ENCODE measurements at regions not wholly inside any gene's neighbourhood (a gene's known extent, or its start where the extent isn't known, plus 50 kb on each side); places are given as distances from the start of the nearest gene placed in this dataset.
A peak's percentile ranks its signal among the peaks of the same experiment; 100 is the strongest.

DNA sequence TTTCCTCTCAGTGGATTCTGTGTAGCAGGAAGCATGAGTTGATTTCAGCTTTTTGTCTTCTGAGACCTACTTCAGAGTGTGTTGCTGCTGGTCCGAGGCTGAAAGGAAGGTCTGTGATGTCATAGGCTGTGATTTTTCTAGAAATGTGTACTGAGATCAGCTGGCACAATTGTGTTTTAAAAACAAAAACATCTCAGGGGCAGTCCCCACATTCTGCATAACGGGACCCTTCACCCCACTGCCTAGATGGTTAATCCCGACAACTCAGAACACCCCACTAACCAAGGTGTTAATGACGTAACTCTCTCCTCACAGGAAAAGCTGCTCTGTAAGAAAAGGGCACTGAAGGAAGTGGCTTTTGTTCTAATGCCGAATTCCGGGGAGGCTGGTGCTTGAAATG lies 59.8 kb upstream of the PPP2R5A start:
- DNase-seq (ENCODE audit: low read depth) = no peak

DNA sequence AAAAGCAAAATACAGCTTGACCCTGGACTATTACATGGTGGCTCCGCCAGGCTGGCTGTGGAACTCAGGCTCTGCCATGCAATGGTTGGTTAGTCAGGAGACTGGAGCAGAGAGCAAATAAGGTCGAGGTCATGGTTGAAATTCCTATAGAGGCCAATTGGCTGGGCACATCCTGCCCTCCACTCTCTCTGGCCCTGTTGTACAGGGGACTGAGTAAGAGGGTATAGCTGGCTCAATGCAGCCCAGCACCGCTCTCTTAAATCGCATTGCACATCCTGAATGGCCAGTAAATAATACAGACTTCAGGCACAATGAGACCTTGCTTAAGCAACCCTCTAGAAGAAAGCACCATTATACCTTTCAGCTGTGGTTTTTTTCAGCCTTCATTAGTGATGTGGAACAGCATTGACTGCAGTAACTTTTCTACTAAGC lies 59.3 kb upstream of the PPP2R5A start:
- no peak for DNase-seq (ENCODE audit: low read depth)

DNA sequence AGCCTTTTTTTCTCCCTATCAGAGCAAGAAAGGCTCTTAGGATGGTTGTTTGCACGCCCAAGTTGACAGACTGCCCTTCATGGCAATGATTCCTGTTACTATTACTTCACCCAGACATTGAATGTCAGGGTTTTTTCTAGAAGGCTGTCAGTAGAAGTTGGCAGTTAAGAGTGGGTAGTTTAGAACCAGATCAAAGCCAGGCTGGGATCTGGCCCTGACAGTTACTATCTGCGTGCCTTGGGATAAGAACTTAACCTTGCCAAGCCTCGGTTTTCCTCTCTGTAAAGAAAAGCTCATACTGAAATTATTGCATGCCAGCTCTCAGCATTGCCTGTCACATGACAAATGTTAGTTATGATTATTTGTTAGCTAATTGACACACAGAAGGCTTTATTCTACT lies 58.7 kb upstream of the PPP2R5A start:
- DNase-seq (ENCODE audit: low read depth) = no peak

DNA sequence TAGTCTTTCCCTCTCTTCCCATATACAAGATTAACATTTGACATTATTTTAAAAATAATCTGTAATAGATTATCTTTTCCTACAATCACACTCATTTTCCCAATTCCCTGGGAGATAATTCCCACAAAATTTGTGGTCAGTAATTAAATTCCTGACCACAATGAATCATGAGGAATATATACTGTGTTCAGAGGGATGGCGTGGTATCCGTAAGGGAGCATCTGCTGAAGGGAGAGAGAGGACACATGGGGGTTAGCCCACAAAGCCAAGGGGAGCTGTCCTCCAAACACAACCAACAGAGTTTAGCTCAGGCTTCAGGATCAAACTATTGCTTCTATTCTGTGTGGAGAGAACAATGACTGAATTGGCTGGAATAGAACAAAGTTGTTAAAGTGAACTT lies 57.1 kb upstream of the PPP2R5A start:
- peak; percentile 12 for DNase-seq (ENCODE audit: low read depth)

DNA sequence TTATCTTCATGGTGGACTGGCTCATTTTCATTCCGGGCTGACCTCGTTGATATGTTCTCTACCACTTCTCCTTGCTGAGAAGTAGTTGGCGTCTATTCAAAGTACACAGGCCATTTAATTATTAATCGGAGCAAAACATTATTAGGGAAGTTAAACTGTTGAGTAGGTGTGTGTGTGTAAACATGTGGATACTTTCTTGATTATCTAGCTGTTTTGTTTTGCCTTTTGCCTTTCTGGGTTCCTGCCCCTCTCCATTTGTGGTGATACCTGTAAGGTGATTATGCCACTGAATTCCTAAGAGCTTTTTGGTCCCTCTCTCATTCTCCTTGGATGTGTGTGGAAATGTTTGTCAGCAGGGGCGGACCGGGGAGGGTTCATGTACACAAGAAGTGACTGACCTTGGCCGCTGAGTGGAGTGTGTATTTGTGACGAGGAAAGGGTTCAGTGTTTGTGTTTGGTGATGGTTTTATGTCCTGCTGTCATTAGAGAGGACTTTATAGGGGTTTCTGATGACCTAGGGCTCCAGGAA lies 56.6 kb upstream of the PPP2R5A start:
- DNase-seq (ENCODE audit: low read depth) = no peak

DNA sequence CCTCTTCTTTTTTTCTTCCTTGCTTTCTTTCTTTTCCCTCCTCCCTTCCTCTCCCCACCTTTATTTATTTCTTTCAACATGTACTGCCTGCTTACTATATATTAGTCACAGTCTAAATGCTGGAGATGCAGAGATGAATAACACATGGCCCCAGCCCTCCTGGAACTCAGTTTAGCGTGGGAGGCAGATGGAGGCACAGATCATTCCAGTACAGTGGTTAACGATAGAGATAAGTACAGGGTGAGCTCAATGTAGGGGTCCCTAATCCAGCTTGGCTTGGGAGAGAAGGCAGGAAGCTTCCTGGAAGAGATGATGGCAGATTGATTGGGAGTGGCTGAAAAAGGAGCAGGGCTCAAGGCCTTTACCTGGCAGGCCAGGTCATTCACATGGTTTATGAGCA lies 55.6 kb upstream of the PPP2R5A start:
- DNase-seq (ENCODE audit: low read depth) = peak; percentile 82

DNA sequence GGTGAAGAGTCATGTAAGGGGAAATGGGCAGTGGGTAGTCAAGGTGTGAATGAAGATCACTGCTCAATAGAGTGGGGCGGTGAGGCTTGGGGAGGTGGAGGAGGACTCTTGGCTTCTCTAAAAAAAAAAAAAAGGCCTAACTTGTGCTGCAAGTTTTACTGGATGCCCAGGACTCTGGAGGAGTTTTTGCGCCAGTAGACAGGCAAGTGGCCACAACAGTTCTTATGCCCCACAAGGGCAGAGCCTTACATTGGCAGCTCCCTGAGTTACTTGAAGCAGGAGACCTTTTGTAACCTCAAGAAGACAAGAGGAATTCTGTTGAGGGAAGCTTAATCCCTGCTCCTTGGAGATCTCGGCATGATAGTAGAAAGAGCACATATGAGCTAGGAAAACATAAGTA lies 54.9 kb upstream of the PPP2R5A start:
- no peak for DNase-seq (ENCODE audit: low read depth)

DNA sequence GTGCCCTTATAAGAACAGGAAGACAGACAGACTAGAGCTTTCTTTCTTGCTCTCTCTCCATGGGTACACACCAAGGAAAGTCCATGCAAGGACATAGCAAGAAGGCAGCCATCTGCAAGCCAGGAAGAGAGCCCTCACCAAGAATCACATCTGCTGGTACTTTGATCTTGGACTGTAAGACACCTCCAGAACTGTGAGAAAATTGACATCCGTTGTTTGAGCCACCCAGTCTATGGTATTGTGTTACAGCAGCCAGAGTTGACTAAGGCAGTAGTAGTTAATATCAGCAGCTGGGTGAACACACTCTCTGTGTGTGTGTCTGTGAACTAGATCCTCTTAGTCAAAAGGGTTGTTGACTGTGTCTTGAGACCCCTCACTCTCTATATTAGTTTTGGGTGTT lies 53.8 kb upstream of the PPP2R5A start:
- no peak for DNase-seq (ENCODE audit: low read depth)

DNA sequence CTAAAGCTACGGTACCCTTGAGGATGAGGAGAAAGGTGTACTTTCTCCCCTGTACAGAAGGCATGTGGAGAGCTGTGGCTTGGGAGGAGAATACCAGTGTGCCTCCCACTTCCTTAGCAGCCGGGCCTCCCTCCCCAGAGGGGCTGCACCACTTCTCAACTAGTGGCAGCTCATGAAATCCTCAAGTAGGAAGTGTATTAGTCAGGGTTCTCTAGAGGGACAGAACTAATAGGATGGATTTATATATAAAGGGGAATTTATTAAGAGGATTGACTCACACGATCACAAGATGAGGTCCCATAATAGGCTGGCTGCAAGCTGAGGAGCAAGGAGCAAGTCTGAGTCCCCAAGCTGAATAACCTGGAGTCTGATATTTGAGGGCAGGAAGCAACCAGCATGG lies 53.1 kb upstream of the PPP2R5A start:
- no peak for DNase-seq (ENCODE audit: low read depth)

DNA sequence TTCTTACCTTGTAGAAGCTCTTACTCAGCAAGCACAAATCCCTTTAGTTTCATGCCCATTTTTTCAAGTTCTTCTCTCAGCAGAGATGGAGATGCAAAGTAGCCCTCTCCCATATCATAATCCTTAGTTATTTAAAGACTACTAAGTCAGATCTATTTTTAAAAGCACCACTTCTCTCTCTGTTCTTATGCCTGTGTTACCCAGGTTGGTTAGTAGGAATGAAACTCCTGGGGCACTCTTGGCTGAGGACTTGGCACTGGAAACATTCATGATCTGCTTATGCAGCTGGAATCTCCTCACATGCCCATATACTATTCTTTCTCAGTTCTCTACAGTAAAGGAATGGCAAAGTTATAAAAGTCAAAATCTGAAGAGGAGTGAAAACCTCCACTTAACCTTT lies 51.9 kb upstream of the PPP2R5A start:
- no peak for DNase-seq (ENCODE audit: low read depth)

DNA sequence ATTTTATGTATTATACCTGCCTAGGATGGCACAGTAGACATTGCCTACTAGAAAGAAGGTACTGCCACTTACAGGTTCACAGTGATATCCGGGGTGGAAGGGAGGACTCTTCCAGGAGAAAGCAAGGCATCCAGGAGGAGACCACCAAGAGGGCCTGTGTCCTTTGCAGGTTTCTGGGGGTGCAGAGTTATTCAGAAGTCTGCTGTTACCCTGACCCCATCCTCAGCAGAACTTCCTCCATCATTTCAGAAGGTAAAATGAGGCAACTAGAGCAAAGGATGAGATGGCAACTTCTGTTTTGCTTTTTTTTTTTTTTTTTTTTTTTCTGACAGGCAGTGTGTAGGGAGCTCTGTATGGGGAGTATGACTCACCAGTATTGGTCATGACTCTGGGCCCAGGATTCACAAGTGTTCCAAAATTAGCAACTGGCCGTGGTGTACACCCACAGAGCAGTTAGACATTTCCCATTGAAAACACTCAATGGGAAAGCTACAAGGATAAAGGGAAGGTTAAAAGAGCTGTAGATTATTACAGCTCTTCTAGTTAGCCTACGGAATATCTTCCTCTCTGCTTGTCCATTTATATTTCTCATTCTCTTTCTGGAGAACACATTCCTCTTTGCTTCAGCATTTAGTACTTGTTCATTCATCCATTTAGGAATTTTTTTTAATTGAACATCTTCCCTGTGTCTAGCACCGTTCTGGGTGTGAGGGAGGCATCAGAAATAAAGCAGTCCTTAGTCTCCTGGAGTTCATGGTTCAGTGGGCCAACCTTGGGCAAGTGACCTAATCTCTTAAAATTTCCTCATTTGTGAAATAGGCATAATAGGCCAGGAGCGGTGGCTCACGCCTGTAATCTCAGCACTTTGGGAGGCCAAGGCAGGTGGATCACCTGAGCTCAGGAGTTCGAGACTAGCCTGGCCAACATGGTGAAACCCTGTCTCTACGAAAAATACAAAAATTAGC lies 50.5 kb upstream of the PPP2R5A start:
- DNase-seq (ENCODE audit: low read depth) = peak; percentile 91
